Mesenteric fat pad (tissue), 1 donor: ENCODE measurements at regions not wholly inside any gene's neighbourhood (a gene's known extent, or its start where the extent isn't known, plus 50 kb on each side); places are given as distances from the start of the nearest gene placed in this dataset.
"Not testable (repeated sequence)": the region's sequence is repeated elsewhere in the genome, so short reads cannot be mapped to it uniquely, and the experiment has no call there.

Experiments
- DNase-seq: peaks from one replicate; pipeline ENCODE4 v3.0.0-alpha.2; 2020; ENCODE audit warnings: low spot score
- donor health status: DM: yes; HTN: yes; CAD: no.

DNA sequence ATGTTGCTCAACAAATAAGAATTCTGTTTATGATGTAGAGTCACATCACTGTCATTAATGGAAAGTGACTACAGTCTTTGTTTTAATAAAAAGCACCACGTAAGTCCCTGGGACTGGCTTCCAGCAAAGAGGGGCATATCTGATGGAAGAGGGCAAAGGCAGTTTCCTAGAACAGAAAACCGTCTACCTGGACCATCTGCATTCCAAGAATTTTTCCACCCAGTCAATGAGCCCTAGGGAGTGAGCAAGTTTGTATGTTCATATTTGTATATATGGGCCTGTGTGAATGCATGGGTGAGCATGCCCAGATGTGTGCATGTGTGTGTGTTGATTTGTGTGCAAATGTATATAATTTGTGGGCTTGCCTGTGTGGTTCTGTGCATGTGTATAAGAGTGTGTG is 156.8 kb upstream of the SEMA6A start:
- DNase-seq: no peak

DNA sequence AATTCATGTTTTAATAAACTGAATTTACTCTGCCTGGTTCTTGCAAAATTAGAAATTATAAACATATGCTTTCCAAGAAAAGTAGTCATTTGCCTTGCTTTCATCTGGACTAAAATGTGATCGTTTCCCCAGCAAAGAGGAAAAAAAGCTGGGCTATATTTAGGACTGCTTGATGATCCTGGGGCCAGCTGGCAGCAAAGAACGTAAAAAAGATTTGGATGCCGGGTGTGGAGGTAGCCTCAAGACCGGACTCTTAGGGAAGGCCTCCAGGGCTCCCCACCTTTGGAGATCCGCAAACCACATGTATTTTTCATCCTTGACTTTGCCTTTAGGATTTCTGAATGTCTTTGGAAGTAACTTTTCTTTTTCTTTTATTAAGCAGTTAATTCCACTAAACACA is 156.1 kb upstream of the SEMA6A start:
- no peak for DNase-seq

DNA sequence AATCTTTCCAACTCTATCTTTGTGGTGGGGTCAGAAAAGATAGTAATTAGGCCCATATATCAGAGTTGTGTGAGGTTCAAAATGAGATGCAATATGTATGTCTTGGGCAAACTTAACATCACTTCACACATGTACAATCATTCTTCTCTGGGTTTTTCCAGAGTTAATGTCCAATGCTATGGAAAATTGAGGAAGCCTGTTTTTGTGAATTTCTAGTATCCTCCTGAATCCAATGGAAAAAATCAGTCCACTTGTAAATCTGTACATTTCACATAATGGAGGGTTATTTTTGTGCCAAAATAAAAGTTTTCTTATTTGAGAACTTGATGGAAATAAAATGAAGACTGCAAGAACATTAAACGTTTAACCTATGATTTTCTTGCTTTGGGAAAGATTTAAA is 155.6 kb upstream of the SEMA6A start:
- DNase-seq: no peak

DNA sequence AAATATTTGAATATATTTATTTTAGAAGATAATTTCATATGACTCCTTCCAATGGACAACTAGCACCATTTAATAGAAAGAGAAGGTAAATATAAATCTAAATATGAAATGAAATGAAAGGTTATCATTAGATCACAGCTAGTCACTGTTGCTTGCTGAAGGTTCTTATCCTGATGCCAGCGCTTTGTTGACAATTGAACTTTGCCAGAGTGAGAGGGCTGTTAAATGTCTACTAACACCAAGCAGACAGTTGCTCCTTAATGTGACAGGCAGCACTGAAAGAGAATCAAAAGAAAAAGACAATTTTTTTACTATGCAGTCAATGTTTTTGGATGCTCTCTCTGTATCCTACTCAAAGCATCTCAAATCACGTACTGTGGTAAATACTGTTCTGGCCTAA is 152.6 kb upstream of the SEMA6A start:
- no peak for DNase-seq

DNA sequence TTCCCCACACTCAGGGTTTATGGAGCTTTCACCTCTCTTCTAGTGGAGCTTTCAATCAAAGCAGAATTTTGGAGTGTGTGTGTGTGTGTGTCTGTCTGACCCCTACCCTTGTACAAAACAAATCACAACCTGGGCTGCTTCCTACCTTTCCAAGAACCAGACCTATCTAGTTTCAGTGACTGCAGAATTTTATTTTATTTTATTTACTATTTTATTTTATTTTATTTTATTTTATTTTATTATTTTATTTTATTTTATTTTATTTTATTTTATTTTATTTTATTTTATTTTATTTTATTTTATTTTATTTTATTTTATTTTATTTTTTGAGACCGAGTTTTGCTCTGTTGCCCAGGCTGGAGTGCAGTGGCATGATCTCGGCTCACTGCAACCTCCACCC is 151.6 kb upstream of the SEMA6A start:
- not testable (repeated sequence) for DNase-seq

DNA sequence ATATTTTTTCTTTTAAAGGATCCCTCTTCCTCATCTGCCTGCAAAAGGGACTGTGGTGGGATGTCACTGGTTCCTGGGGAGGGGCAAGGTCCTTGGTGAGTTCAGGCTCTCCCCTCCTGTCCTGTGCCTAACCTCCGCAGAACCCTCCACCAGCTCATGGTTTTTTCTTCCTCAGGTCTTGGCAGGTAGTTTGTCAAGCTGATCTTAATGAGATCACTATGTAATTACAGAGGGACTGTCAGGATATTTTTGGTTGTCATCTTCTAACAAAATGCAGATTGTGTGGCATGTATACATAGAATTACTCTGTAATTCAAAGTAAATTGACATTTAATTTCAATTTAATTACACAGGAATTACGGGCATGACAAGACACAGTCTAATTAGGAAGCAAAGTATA is 150.3 kb upstream of the SEMA6A start:
- no peak for DNase-seq

DNA sequence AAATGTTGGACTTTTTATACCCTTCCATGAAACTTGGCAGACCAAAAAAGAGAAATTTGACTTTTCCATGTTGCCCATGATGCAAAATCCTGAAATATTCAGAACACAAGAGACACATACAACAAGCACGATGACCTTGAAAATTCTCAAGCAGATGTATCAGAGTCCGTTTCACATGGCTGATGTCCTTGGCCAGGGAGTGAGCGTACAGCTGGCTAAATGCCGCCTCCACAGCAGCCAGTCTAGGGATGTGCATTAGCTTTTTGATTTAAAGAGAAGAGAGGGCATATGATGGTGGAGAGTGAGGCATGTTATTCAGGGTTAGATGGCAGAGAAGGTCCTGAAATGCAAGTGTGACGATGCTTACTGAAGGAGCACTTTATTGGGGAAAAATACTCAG is 148.0 kb upstream of the SEMA6A start:
- DNase-seq: no peak

DNA sequence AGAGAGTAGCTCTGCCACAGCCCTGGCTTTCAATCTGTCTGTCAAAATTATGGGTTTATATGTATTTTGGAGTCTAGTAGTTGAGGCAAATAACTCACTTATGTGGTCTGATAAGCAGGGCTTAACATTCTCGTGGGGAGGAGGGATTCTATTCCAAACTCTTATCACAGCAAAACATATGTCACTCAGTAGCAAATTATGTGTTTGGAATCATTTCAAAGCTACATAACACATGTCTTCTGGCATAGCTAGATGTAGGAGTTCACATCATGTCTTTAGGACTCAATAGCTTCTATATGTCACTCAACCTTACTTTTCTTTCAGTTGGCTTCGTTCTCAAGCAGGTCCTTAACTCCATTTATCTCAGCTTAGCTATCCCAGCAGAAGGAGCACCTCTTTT is 144.5 kb upstream of the SEMA6A start:
- DNase-seq: no peak

DNA sequence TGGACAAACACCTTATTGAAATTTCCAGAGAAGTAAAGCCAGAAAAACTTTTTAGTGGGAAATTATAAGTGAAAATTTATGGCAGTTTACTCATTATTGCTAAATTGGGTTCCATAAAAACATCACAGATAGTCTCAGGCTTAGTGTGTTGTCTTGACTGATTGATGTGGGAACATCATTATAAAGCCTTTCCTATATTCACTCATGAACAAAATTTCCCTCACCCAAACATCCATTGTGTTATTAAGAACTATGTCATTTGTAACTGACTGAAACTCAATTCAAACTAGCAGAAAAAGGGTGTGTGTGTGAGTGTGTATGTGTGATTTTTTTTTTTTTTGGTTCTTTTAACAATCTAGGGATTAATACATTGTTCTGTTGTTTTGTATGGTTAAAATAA is 143.7 kb upstream of the SEMA6A start:
- DNase-seq: no peak

DNA sequence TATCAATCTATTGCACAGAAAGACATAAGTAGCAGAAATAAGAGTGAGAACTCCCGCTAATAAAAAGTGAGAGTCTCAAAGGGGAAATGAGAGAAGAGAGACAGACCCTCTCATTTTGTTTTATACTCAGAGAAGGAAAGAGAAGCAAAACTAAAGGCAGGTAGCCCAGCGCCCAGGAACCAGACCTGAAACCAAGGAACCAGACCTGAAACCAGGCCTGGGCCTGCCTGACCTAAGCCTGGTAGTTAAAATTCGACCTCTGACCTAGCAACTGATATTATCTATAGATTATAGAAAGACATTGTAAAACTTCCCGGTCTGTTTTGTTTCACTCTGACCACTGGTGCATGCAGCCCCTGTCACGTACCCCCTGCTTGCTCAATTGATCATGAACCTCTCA is 134.5 kb upstream of the SEMA6A start:
- DNase-seq: no peak

DNA sequence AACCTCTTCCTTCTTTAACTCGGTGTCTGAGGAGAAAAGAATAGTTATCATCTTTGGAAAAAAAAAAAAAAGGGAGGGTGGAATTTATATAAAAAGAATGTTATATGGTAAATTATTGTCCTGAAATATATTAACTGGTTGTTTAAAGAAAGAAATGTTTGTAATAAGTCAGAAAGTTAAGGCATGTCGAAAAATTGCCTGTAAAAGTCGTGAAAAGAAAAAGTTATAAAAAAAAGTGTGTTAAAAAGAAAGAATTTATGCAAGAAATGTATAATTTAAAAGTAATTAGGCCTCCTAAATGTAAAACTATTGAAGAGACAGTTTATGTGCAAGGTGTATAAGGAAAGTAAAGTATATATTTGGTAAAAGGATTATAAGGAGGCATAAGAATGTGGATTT is 130.5 kb upstream of the SEMA6A start:
- DNase-seq: not testable (repeated sequence)

DNA sequence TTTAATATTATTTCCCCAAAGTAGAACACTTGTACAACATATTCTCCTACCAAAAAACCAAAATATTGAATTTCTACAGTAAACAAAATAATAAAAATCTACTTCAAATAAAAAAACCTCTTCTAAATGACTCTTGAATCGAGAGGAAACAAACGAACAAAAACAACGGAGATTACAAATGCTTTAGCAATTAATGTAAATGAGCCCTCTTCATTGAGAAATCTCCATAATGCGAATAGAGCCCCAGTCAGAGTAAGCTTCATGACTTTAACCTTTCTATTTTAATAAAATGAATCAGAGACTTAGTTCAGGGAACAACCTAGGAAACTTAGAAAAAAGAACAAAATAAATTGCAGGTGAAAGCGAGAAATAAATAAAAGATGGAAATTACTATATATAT is 129.3 kb upstream of the SEMA6A start:
- DNase-seq: no peak

DNA sequence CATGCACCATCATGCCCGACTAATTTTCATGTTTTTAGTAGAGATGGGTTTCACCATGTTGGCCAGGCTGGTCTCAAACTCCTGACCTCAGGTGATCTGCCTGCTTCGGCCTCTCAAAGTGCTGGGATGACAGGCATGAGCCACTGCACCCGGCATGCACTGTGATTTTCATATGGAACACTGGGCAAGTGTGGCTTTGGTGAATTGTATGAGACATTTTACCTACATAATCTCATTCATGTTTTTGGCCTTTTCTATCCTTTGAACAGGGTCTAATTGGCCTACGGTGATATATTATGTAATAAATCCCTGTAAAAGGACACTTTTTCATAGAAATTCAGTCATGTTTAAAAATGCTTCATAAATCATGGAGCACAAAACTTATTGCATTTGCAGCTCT is 128.7 kb upstream of the SEMA6A start:
- DNase-seq: no peak

DNA sequence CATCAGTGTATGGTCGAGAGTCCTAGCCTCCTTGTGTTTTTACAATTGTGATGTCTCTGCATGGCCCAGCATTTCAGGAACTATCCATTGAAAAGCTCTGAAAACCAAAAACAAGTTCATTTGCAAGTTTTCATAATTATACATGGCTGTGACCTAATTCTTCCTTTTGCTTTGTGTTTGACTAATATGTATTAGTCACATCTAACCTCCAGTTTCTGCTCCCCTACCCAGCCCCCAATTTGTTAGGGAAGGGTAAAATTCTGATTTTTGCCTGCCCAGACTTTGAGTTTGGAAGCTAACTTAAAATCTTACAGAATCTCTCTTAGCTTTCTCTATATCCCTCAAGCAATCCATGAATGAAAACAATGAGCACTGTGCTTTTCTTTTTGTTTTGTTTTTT is 128.2 kb upstream of the SEMA6A start:
- DNase-seq: no peak

DNA sequence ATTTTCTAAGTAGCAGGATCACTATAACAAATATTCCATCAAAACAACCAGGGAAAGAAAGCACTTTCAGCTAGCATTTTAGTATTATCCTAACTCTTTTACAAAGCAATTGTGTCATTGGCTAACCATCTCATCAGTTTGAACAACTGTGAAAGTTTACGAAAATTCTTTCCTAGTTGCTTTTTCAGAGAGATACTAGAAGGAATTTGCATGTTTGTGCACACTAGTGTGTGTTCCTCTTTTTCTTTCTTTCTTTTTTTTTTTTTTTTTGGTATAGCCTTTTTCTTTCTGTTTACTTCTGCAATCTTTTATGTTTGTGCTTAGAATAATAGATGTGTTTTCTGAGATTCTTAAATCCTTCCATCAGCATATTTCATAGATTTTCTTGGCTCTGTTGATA is 124.7 kb upstream of the SEMA6A start:
- no peak for DNase-seq

DNA sequence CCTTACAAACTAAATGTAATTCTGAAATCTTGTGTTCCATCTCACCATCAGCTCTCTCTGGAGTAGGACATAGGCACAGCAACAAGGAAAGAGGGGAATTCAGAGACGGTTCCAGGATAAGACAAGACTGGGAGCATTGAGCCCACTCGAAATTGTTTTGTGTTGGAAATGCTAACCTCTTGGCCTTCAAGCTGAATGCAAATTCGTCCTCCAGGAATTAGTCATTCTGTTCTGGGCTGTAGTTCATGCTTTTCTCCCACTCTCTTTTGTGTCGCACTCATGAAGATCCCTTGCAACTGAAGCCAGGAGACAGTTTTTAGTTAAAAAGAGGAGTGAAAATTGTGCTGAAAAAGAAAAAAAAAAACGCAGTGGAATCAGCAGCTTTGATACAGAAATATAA is 121.7 kb upstream of the SEMA6A start:
- DNase-seq: no peak

DNA sequence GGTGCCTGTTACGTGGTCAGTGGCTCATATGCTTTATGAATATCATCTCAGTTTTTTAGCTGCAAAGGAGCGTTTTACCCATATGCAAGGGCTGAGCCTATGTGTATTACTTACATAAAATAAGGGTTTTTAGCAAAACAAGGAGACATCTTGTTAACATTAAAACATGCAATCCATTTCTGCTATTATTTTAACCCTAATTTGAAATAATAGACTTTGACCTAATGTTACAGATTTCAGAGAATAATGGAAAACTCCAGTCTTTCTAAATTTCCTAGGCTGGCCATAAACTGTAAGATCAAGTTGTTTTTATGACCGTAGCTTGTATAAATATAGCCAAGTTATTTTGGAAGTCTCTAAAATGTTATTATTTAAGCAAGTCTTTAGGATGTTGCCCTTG is 121.1 kb upstream of the SEMA6A start:
- DNase-seq: no peak

DNA sequence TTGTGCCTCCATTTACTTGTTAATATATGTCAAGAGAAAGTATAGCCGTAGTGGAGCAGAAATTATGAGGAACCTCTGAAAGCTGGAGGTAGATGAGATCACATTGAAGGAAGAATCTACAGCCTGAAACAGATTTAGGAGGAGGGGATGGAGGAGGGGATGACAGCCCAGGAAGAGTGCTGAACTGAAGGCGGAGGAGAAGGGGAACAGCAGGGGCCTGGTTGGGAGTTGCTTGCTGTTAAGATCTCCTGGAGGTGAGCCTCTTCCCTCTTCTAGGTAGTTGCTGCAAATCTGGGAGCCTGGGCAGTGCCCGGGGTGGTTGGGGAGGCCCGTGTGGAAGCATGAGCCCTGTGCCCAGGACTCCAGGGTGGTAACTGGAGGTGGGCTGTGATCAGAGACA is 111.8 kb upstream of the SEMA6A start:
- no peak for DNase-seq

DNA sequence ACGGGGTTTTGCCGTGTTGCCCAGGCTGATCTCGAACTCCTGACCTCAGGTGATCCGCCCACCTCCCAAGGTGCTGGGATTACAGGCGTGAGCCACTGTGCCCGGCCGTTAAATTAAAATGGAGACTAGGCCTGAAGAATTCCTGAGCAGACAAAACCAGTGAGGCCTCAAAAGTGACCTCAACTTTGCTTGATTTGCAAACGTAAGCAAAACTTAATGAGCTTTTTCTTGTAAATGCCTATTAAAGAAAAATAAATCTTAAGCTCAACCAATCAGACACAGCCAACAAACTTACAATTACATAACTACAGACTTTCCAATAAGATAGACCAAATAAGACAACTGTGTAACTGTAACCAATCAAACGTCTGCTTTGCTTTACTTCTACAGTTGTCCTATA is 111.3 kb upstream of the SEMA6A start:
- DNase-seq: no peak

DNA sequence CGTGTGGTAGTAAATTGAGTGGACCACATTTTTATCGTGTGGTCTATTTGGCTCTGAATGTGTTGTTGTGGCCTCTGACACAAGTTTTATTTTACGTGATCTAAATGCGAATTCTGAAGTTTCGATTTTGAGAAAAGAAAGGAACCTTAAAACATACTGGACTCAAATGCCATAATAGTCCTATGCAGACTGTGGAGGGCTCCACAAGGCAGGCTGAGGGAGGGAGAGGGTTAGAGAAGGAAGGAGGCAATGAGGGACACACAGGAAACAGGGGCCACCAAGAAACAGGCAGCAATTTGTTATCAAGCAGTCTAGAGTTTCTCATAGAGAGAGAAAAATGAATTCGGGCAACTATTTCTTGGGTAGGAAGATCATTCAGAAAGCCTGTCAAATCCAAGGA is 110.4 kb upstream of the SEMA6A start:
- DNase-seq: no peak

DNA sequence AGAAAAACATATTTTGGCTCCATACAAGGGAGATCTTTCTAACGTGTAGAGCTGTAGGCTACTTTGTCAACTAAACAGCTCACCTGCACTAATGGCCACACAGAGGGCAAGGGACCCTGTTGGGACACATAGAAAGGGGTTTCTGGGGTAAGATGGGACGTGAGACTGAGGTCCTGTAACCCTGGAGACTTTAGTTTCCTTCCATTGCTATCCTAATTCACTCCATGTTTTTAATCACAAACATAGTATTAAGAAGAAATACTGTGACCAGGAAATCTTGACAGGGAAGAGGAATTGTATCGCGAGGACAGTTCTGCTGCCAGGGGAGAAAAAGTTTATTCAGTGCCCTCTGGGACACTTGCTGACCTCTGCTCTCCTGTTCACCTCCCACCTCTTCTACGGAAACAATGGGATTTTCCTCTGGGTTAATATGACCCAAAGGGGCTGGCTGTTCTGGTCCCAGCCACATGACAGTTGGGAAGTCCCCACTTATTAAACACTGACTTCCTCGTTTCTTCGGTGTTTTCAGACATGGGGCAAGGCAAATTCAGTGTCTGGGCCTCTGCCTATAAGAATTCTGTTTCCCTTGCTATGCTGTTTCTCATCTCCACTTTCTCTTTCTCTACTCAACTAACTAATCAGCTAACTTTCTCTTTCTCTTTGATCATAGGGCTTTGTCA is 106.9 kb upstream of the SEMA6A start:
- no peak for DNase-seq

DNA sequence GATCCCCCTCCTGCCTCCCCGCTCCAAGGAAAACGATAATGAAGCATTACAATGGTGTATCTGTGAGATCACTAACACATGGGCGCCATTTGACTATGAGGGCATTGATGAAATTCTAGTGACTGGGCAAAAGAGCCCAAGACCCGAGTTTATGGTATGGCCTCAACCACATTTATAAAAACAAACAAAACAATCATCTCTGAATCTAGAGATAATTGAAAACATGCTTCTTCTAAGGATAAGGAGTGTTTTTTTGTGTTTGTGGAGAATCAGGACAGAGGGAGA is 100.9 kb upstream of the SEMA6A start:
- no peak for DNase-seq

DNA sequence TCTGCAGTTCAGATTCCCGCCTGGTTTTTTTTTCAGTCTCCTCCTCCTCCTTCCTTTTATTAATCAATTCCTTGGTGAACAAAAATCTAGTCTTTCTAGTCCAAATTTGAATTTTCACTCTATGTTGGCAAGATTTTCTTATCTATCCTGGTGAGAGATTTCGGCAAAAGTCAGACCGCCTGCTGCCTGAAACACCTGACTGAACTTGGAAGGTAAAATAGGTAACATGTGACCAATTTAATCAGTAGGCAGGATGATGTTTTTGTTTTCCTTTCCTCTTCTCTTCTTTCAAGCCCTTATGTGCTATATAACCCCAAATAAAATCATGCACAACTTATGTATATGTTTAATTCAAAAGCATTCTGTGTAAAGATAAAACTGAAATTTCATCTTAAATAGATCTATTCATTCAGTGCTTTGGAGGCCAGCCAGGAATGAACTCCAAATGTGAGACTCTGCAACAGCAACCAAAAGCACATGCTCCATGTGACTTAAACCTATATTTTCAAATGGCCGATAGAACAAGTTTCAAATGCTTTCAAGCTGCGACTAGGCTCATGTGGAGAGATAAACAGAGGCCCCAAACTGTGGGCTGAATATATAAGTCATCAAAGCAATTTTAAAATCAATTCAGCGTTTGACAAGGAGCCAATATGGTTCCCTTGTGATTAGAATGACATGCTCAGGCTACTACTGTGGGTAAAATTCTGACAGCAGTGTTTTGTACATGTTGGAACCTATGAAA is 100.4 kb upstream of the SEMA6A start:
- no peak for DNase-seq

DNA sequence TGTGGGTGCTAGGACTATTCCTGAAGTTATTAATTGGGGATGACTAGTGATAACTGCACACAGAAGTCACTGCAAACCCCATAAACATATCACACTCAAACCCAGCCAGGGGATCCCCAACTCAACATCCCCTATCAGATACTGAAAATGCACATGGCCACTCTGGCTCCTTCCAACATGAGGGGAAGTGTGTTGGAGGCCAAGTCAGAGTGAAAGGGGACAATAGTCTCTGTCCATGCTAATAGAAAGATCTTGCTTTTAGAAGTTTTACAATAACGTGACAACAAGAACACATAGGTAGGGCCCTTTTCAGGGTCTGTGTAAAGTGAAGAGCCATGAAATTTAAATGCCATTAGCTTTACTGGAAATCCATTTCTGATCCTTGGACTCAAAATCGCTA is 98.8 kb upstream of the SEMA6A start:
- DNase-seq: no peak
